ENCODE measurements at regions not wholly inside any gene's neighbourhood (a gene's known extent, or its start where the extent isn't known, plus 50 kb on each side); places are given as distances from the start of the nearest gene placed in this dataset.

GRCh38 chr12:24608108-24608507, 340.8 kb downstream of the BCAT1 start:
- intact Hi-C loops (cut with micrococcal nuclease): no loop called here

GRCh38 chr12:24605916-24606315, 343.0 kb downstream of the BCAT1 start:
- intact Hi-C loops (cut with micrococcal nuclease): no loop called here

DNA sequence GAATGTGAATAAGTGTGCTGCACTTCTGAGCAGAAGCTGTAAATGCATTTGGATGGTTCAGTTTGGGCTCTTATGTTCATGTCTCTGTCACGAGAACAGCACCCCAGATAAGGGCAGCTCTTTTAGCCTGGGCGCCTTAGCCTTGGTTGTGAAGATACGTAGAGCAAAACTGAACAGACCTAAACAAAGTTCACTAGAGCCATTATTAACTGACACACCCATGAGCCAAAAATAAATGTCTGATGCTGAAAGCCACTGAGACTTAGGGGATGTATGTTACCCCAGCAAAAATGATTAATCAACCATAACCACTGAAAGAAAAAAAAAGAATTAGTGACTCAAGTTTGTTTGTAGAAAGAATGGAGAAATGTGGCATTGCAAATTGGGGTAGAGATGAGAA, 343.4 kb downstream of the BCAT1 start:
- intact Hi-C loops (cut with micrococcal nuclease): no loop called here

- intact Hi-C loops (cut with micrococcal nuclease): no loop called here
Measured at GRCh38 chr12:24603371-24603770, 345.5 kb downstream of the BCAT1 start.

- intact Hi-C loops (cut with micrococcal nuclease): loop anchor here (2.0 kb wide), 1 partner anchor 236 kb away; no protein-coding TSS in a partner anchor
Measured at GRCh38 chr12:24600996-24601395, 347.9 kb downstream of the BCAT1 start.

DNA sequence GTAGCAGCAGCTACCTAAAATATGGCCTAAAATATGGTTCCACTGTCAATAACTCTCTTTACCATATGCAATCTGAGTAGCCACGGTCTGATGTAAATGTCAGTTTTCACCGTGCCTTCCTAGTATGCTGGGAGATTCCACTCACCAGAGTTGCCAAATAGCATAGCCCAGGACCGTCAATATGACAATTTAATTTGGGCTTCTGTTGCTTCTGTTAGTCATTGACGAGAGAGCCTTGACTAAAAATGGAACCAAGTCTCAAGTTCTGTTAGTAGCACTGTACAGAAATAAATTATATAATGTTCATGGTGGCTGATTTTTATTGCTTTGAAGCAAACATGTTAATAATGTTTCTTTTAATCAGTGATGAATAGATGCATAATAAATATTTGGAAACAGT, 348.4 kb downstream of the BCAT1 start:
- intact Hi-C loops (cut with micrococcal nuclease): loop anchor here (2.0 kb wide), 1 partner anchor 236 kb away; no protein-coding TSS in a partner anchor

GRCh38 chr12:24599736-24600135, 349.2 kb downstream of the BCAT1 start:
- intact Hi-C loops (cut with micrococcal nuclease): loop anchor here (2.0 kb wide), 1 partner anchor 237 kb away; no protein-coding TSS in a partner anchor

- intact Hi-C loops (cut with micrococcal nuclease): loop anchor here (2.0 kb wide), 1 partner anchor 181 kb away; no protein-coding TSS in a partner anchor
Measured at GRCh38 chr12:24597580-24597979, 351.3 kb downstream of the BCAT1 start.

- intact Hi-C loops (cut with micrococcal nuclease): loop anchor here (2.0 kb wide), 1 partner anchor 182 kb away; no protein-coding TSS in a partner anchor
Measured at GRCh38 chr12:24596768-24597388, 352.0 kb downstream of the BCAT1 start.

- intact Hi-C loops (cut with micrococcal nuclease): loop anchor here (2.0 kb wide), 1 partner anchor 183 kb away; no protein-coding TSS in a partner anchor
Measured at GRCh38 chr12:24595652-24596235, 353.2 kb downstream of the BCAT1 start.

GRCh38 chr12:24591715-24592440, 357.0 kb downstream of the BCAT1 start:
- intact Hi-C loops (cut with micrococcal nuclease): no loop called here

GRCh38 chr12:24591079-24591626, 357.7 kb downstream of the BCAT1 start:
- intact Hi-C loops (cut with micrococcal nuclease): no loop called here

- intact Hi-C loops (cut with micrococcal nuclease): no loop called here
Measured at GRCh38 chr12:24586293-24586692, 362.6 kb downstream of the BCAT1 start.

DNA sequence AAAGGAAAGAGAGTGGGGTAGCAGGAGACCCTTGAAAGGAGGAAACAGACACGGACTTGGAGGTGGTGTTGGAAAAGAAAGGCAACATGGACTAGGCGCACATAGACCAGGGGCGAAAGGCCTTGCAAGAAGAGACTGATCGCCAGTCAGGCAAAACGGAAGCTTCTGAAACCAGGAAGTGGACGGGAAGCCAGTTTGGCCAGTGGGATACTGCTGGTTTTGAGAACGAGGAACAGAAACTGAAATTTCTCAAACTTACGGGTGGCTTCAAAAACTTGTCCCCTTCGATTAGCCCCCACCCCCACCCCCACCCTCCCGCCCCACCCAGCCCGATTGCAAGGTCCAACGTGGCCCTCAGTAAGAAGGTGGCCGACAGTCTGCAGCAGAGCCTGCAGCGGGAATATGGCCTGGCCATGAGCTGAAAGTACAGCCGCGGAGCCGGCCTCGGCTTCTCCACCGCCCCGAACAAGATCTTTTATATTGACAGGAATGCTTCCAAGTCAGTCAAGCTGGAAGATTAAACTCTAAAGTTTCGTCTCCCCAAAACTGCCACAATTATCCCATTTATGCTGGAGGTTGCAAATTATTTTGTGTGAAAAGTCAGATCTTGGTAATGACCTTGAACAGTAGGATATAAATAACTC, 364.7 kb downstream of the BCAT1 start:
- intact Hi-C loops (cut with micrococcal nuclease): no loop called here

DNA sequence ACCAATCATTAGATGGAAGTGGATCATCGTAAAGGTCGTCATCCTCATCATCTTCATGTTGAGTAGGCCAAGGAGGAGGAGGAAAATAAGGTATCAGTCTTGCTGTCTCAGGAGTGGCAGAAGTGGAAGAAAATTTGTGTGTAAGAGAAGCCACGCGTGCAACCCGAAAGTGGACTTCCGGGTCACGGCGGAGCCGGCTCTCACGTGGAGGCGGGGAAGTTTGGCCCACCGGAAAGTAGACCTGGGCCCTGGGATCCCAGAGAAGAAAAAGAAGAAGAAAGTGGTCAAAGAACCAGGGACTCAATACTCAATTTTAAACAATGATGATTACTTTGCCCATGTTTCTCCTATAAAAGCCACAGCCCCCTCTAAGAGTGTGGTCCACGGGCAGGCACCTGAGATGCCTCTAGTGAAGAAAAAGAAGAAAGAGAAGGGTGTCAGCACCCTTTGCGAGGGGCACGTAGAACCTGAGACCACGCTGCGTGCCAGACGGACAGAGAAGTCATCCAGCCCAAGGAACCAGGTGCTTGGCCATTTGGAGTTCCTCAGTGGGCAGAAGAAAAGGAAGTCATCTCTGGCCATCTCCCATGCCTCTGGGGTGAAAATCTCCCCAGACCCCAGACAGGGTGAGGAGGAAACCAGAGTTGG, 365.8 kb downstream of the BCAT1 start:
- intact Hi-C loops (cut with micrococcal nuclease): no loop called here

DNA sequence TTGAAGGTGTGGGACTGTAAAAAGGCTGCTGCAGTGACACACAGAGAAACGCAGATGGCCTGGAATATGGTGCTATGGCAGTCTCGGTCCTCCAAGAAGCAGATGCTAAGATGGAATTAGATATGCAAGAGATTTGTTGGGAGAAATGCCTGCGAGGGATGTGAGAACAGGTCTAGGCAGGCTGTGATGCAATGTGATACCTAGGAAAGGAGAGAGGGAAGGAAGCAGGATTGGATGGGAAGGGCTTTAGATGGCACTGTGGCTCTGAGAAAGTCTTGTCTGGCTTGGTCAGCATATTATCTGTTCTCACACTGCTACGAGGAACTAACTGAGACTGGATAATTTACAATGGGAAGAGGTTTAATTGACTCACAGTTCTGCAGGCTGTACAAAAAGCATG, 374.4 kb downstream of the BCAT1 start:
- intact Hi-C loops (cut with micrococcal nuclease): no loop called here

GRCh38 chr12:24573621-24574020, 375.3 kb downstream of the BCAT1 start:
- intact Hi-C loops (cut with micrococcal nuclease): no loop called here

- intact Hi-C loops (cut with micrococcal nuclease): no loop called here
Measured at GRCh38 chr12:24565300-24565699, 383.6 kb downstream of the BCAT1 start.

GRCh38 chr12:24562771-24563431, 386.0 kb downstream of the BCAT1 start:
- intact Hi-C loops (cut with micrococcal nuclease): loop anchor here (2.0 to 5.0 kb wide), 2 partner anchors 214 to 276 kb away; no protein-coding TSS in a partner anchor
